ENCODE measurements at regions not wholly inside any gene's neighbourhood (a gene's known extent, or its start where the extent isn't known, plus 50 kb on each side); places are given as distances from the start of the nearest gene placed in this dataset.

DNA sequence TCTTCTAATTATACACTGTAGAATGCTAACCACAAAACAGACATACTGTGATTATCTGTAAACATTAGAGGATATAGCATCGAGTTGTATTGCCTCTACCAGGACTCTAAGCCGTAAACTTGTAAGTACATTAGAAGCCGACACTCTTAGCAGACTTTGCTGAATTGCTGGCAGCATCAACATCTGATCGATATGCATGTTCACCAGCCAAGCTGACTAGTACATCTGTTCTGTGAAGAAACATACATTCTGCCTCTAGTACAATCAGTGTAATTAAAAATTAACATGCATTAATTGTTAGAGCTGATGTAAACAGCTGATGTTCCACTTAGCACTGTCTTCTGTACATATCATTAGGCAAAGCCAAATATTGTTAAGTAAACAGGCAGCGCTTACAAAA is 502.2 kb downstream of the NR4A2 start:
- TF ChIP-seq POLR2AphosphoS5 (IDR thresholded peaks at IDR 0.05; ENCODE audit: low read depth) (no peak), EZH2phosphoT487 (IDR thresholded peaks at IDR 0.05; ENCODE audit: unreplicated experiment) (no peak)
- TF ChIP-seq, protein P1, sequence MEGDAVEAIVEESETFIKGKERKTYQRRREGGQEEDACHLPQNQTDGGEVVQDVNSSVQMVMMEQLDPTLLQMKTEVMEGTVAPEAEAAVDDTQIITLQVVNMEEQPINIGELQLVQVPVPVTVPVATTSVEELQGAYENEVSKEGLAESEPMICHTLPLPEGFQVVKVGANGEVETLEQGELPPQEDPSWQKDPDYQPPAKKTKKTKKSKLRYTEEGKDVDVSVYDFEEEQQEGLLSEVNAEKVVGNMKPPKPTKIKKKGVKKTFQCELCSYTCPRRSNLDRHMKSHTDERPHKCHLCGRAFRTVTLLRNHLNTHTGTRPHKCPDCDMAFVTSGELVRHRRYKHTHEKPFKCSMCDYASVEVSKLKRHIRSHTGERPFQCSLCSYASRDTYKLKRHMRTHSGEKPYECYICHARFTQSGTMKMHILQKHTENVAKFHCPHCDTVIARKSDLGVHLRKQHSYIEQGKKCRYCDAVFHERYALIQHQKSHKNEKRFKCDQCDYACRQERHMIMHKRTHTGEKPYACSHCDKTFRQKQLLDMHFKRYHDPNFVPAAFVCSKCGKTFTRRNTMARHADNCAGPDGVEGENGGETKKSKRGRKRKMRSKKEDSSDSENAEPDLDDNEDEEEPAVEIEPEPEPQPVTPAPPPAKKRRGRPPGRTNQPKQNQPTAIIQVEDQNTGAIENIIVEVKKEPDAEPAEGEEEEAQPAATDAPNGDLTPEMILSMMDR (conservative IDR thresholded peaks at IDR 0.05; ENCODE audit: low read depth in 2 of 2) = no peak

Data from GM23338 (cell line).